Effector memory CD8-positive, alpha-beta T cell (primary cell): ENCODE measurements at regions not wholly inside any gene's neighbourhood (a gene's known extent, or its start where the extent isn't known, plus 50 kb on each side); places are given as distances from the start of the nearest gene placed in this dataset.

ENCODE experiments used
- ATAC-seq: fragments of 150-1000 bp; cut with Tn5 transposase; replicated peaks from 2 replicates; pipeline ENCODE4 v1.10.0; 2021; ENCODE audit warnings: mild to moderate bottlenecking, moderate library complexity
- DNase-seq, 3 experiments: peaks; one replicate each; pipeline ENCODE4 v3.0.0; 2021
- H3K27ac Mint-ChIP-seq, 2 donors: one replicate each; pipeline ENCODE4 v1.8.0; 2022; ENCODE audit warnings: mild to moderate bottlenecking in 2 of 2, mixed read lengths in 2 of 2, moderate library complexity in 2 of 2
- H3K27me3 Mint-ChIP-seq, 2 donors: one replicate each; pipeline ENCODE4 v1.8.0; 2022; ENCODE audit warnings: mixed read lengths in 2 of 2
- H3K36me3 Mint-ChIP-seq: one replicate; pipeline ENCODE4 v1.8.0; 2022; ENCODE audit warnings: mild to moderate bottlenecking, moderate library complexity, mixed read lengths; ENCODE audit not compliant: insufficient read depth
- H3K4me1 Mint-ChIP-seq, 2 donors: one replicate each; pipeline ENCODE4 v1.8.0; 2022; ENCODE audit warnings: low read depth in 2 of 2, mixed read lengths in 2 of 2
- H3K4me3 Mint-ChIP-seq, 2 donors: one replicate each; pipeline ENCODE4 v1.8.0; 2022; ENCODE audit warnings: mild to moderate bottlenecking in 2 of 2, mixed read lengths in 2 of 2, moderate library complexity in 2 of 2
- H3K9me3 Mint-ChIP-seq, 2 donors: one replicate each; pipeline ENCODE4 v1.8.0; 2022; ENCODE audit warnings: mixed read lengths in 2 of 2

GRCh38 chr4:123327346-123327745 is 69.2 kb upstream of the SPRY1 start:
- Mint-ChIP-seq H3K27ac (no peak overlapping the region), H3K4me1 (no peaks in the 10 kb centered on the region), H3K4me3 (no peak overlapping the region), H3K36me3 (no peaks in the 10 kb centered on the region), H3K9me3 (peaks cover 9 to 15% of the 10 kb centered on the region in 2 donors), H3K27me3 (no peaks in the 10 kb centered on the region)
- DNase-seq (no peak), ATAC-seq (no peak)

GRCh38 chr4:123327846-123328429 is 68.7 kb upstream of the SPRY1 start:
- no peak overlapping the region for H3K27ac Mint-ChIP-seq
- no peak for ATAC-seq
- no peaks in the 10 kb centered on the region for H3K4me1 Mint-ChIP-seq
- H3K9me3 Mint-ChIP-seq, result peaks cover 6 to 11% of the 10 kb centered on the region in 2 donors
- H3K4me3 Mint-ChIP-seq, result no peak overlapping the region
- H3K27me3 Mint-ChIP-seq, result no peaks in the 10 kb centered on the region
- DNase-seq, result no peak
- no peaks in the 10 kb centered on the region for H3K36me3 Mint-ChIP-seq

GRCh38 chr4:123338715-123339114 is 57.9 kb upstream of the SPRY1 start:
- H3K9me3 Mint-ChIP-seq, result no peaks in the 10 kb centered on the region
- no peaks in the 10 kb centered on the region for H3K36me3 Mint-ChIP-seq
- no peak overlapping the region for H3K4me3 Mint-ChIP-seq
- H3K27me3 Mint-ChIP-seq, result peaks cover 28 to 54% of the 10 kb centered on the region in 2 donors
- H3K27ac Mint-ChIP-seq, result no peak overlapping the region
- DNase-seq (no peak), ATAC-seq (no peak)
- H3K4me1 Mint-ChIP-seq, result no peaks in the 10 kb centered on the region

GRCh38 chr4:123339507-123340380 is 56.9 kb upstream of the SPRY1 start:
- no peaks in the 10 kb centered on the region for H3K4me1 Mint-ChIP-seq
- no peaks in the 10 kb centered on the region for H3K36me3 Mint-ChIP-seq
- H3K27ac Mint-ChIP-seq, result no peak overlapping the region
- H3K9me3 Mint-ChIP-seq, result no peaks in the 10 kb centered on the region
- peaks cover 26 to 44% of the 10 kb centered on the region in 2 donors for H3K27me3 Mint-ChIP-seq
- no peak for DNase-seq
- no peak overlapping the region for H3K4me3 Mint-ChIP-seq
- no peak for ATAC-seq

- DNase-seq, result no peak
- H3K4me1 Mint-ChIP-seq, result no peaks in the 10 kb centered on the region
These were observed 56.3 kb upstream of the SPRY1 start for GRCh38 chr4:123340381-123340701.

GRCh38 chr4:123342498-123342897 is 54.1 kb upstream of the SPRY1 start:
- no peak overlapping the region for H3K4me3 Mint-ChIP-seq
- ATAC-seq, result no peak
- H3K36me3 Mint-ChIP-seq, result no peaks in the 10 kb centered on the region
- no peaks in the 10 kb centered on the region for H3K9me3 Mint-ChIP-seq
- DNase-seq, result no peak
- H3K27ac Mint-ChIP-seq, result no peak overlapping the region
- H3K4me1 Mint-ChIP-seq, result no peaks in the 10 kb centered on the region
- H3K27me3 Mint-ChIP-seq, result peaks cover 21 to 29% of the 10 kb centered on the region in 2 donors

More at GRCh38 chr4:123340381-123340701, 56.3 kb upstream of the SPRY1 start:
- H3K27me3 Mint-ChIP-seq, result peaks cover 22 to 39% of the 10 kb centered on the region in 2 donors
- H3K9me3 Mint-ChIP-seq, result no peaks in the 10 kb centered on the region
- no peaks in the 10 kb centered on the region for H3K36me3 Mint-ChIP-seq
- H3K4me3 Mint-ChIP-seq, result no peak overlapping the region
- H3K27ac Mint-ChIP-seq, result no peak overlapping the region
- ATAC-seq, result no peak

- Mint-ChIP-seq H3K4me3 (no peak overlapping the region), H3K9me3 (no peaks in the 10 kb centered on the region), H3K27ac (no peak overlapping the region), H3K4me1 (no peaks in the 10 kb centered on the region), H3K27me3 (peaks cover 20 to 25% of the 10 kb centered on the region in 2 donors), H3K36me3 (no peaks in the 10 kb centered on the region)
- ATAC-seq (no peak), DNase-seq (no peak)
These were observed 53.1 kb upstream of the SPRY1 start for GRCh38 chr4:123343400-123344041.

- H3K9me3 Mint-ChIP-seq, result no peaks in the 10 kb centered on the region
- no peak overlapping the region for H3K27ac Mint-ChIP-seq
- ATAC-seq, result no peak
- H3K36me3 Mint-ChIP-seq, result no peaks in the 10 kb centered on the region
- H3K27me3 Mint-ChIP-seq, result peaks cover 15 to 18% of the 10 kb centered on the region in 2 donors
- H3K4me1 Mint-ChIP-seq, result no peaks in the 10 kb centered on the region
- no peak overlapping the region for H3K4me3 Mint-ChIP-seq
- DNase-seq, result no peak
These were observed 51.3 kb upstream of the SPRY1 start for GRCh38 chr4:123345137-123345934.

GRCh38 chr4:123345935-123346300 is 50.7 kb upstream of the SPRY1 start:
- no peaks in the 10 kb centered on the region for H3K9me3 Mint-ChIP-seq
- H3K27ac Mint-ChIP-seq, result no peak overlapping the region
- DNase-seq, result no peak
- no peak for ATAC-seq
- H3K4me3 Mint-ChIP-seq, result no peak overlapping the region
- H3K27me3 Mint-ChIP-seq, result peaks cover 20 to 22% of the 10 kb centered on the region in 2 donors
- H3K4me1 Mint-ChIP-seq, result no peaks in the 10 kb centered on the region
- no peaks in the 10 kb centered on the region for H3K36me3 Mint-ChIP-seq

- H3K36me3 Mint-ChIP-seq, result no peaks in the 10 kb centered on the region
- H3K4me3 Mint-ChIP-seq, result no peak overlapping the region
- H3K4me1 Mint-ChIP-seq, result no peaks in the 10 kb centered on the region
- H3K27me3 Mint-ChIP-seq, result peaks cover 24 to 25% of the 10 kb centered on the region in 2 donors
- no peak for ATAC-seq
- H3K27ac Mint-ChIP-seq, result no peak overlapping the region
- DNase-seq, result no peak
- no peaks in the 10 kb centered on the region for H3K9me3 Mint-ChIP-seq
These were observed 50.2 kb upstream of the SPRY1 start for GRCh38 chr4:123346330-123346940.
